ENCODE measurements at regions not wholly inside any gene's neighbourhood (a gene's known extent, or its start where the extent isn't known, plus 50 kb on each side); places are given as distances from the start of the nearest gene placed in this dataset.

DNA sequence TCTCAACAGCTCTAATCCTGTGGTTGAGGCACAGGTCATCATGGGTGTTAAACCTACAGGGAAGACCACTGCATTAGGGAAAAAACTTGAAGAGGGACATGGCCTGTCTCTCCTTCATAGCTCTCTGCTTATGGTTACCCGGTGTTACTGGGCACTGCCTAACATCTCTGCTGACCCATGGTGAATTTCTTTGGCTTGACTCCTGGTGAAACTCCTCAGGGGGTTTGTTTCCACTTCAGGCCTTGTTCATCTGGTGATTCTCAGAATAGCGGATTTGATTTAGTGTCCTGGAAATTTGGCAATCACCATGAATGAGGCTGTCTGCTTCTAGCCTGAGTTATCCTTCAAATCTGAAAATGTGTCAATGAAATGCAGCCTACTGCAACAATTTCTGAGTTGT, 114.4 kb downstream of the ZNF518B start:
- H3K36me3 ChIP-seq = no peaks in the 10 kb centered on the region
- DNase-seq = no peak
- 86% methylated on average over 2 of the region's 2 CpGs; no CpG with 5 or more reads in 1 of the 2 donors for WGBS, 2 donors (ENCODE audit: low coverage in 1 of 2)
- TF ChIP-seq POLR2A (IDR thresholded peaks at IDR 0.05) (no peak), POLR2AphosphoS5 (IDR thresholded peaks at IDR 0.05) (no peak), EP300 (IDR thresholded peaks at IDR 0.05; ENCODE audit: low read depth) (no peak)
- TF ChIP-seq, protein P1, sequence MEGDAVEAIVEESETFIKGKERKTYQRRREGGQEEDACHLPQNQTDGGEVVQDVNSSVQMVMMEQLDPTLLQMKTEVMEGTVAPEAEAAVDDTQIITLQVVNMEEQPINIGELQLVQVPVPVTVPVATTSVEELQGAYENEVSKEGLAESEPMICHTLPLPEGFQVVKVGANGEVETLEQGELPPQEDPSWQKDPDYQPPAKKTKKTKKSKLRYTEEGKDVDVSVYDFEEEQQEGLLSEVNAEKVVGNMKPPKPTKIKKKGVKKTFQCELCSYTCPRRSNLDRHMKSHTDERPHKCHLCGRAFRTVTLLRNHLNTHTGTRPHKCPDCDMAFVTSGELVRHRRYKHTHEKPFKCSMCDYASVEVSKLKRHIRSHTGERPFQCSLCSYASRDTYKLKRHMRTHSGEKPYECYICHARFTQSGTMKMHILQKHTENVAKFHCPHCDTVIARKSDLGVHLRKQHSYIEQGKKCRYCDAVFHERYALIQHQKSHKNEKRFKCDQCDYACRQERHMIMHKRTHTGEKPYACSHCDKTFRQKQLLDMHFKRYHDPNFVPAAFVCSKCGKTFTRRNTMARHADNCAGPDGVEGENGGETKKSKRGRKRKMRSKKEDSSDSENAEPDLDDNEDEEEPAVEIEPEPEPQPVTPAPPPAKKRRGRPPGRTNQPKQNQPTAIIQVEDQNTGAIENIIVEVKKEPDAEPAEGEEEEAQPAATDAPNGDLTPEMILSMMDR (IDR thresholded peaks at IDR 0.05) = no peak
- no peak overlapping the region for H3K4me3 ChIP-seq
- no peaks in the 10 kb centered on the region for H3K27me3 ChIP-seq
- no peaks in the 10 kb centered on the region for H3K4me1 ChIP-seq
- no peaks in the 10 kb centered on the region for H3K9me3 ChIP-seq
- in situ Hi-C loops (cut with MboI; ENCODE audit: low pct_ligation_motif_present in 1 of 4, low pct_unique_long_range_greater_than_20kb in 1 of 4, low sequenced_read_pairs in 3 of 4) (no loop called here), intact Hi-C loops (cut with DNase I; ENCODE audit: low total_unique reads) (no loop called here)
- no peak overlapping the region for H3K27ac ChIP-seq

DNA sequence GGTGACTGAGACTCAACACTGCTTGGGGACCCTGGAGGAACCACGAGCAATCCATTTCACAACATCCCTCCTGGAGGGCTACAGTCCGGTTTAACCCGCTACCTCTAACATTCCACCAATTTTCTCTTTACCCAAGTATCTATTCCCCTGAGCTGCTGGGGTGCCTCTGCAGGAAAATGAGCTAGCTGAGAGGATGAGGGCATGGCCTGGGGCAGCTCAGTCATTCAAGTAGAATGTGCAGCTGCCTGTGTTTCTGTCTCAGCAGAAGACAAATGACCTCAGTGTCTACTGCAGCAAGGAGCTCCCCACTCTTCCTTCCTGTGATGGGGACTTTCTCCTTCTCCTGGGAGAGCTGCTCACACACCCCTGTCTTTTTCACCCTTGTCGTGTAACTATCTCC, 120.8 kb downstream of the ZNF518B start:
- intact Hi-C loops (cut with DNase I; ENCODE audit: low total_unique reads) = no loop called here
- WGBS, 2 donors (ENCODE audit: low coverage in 1 of 2) = 43 to 86% methylated on average over 1 to 4 of the region's 4 CpGs
- no peak overlapping the region for H3K4me3 ChIP-seq
- H3K36me3 ChIP-seq = no peaks in the 10 kb centered on the region
- no peaks in the 10 kb centered on the region for H3K27me3 ChIP-seq
- no peak overlapping the region for H3K27ac ChIP-seq
- no peak for DNase-seq
- no peaks in the 10 kb centered on the region for H3K4me1 ChIP-seq
- in situ Hi-C loops (cut with MboI; ENCODE audit: low pct_ligation_motif_present in 1 of 4, low pct_unique_long_range_greater_than_20kb in 1 of 4, low sequenced_read_pairs in 3 of 4) = no loop called here
- TF ChIP-seq POLR2AphosphoS5 (IDR thresholded peaks at IDR 0.05) (no peak), EP300 (IDR thresholded peaks at IDR 0.05; ENCODE audit: low read depth) (no peak), POLR2A (IDR thresholded peaks at IDR 0.05) (no peak)
- TF ChIP-seq, protein P1 (IDR thresholded peaks at IDR 0.05) = no peak
- H3K9me3 ChIP-seq = no peaks in the 10 kb centered on the region

DNA sequence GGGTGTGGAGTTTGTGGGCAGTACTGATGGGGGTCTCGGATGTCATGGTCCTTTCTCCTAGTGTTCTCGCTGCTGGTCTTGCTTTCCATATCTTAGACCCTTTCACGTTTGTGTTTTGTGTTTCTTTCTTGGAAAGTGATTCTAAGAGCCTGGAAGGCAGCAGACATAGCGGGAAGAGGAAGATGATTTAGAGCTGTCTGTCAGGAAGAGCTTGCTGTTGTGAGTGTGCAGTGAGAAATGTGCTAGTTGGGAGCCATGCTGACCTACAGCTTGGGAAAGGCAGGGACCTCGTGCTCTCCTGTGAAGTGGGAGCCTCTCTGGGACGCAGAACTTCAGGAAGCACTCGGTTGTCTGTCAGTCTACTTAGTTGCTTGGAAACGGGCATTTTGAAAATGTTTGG, 122.2 kb downstream of the ZNF518B start:
- in situ Hi-C loops (cut with MboI; ENCODE audit: low pct_ligation_motif_present in 1 of 4, low pct_unique_long_range_greater_than_20kb in 1 of 4, low sequenced_read_pairs in 3 of 4) (no loop called here), intact Hi-C loops (cut with DNase I; ENCODE audit: low total_unique reads) (no loop called here)
- Histone ChIP-seq H3K36me3 (no peaks in the 10 kb centered on the region), H3K9me3 (no peaks in the 10 kb centered on the region), H3K27me3 (no peaks in the 10 kb centered on the region), H3K27ac (no peak overlapping the region), H3K4me3 (no peak overlapping the region), H3K4me1 (no peaks in the 10 kb centered on the region)
- 48 to 64% methylated on average over 5 to 8 of the region's 8 CpGs for WGBS, 2 donors (ENCODE audit: low coverage in 1 of 2)
- TF ChIP-seq POLR2AphosphoS5 (IDR thresholded peaks at IDR 0.05) (no peak), POLR2A (IDR thresholded peaks at IDR 0.05) (no peak), EP300 (IDR thresholded peaks at IDR 0.05; ENCODE audit: low read depth) (no peak)
- TF ChIP-seq, protein P1 (IDR thresholded peaks at IDR 0.05) = no peak
- DNase-seq = no peak

DNA sequence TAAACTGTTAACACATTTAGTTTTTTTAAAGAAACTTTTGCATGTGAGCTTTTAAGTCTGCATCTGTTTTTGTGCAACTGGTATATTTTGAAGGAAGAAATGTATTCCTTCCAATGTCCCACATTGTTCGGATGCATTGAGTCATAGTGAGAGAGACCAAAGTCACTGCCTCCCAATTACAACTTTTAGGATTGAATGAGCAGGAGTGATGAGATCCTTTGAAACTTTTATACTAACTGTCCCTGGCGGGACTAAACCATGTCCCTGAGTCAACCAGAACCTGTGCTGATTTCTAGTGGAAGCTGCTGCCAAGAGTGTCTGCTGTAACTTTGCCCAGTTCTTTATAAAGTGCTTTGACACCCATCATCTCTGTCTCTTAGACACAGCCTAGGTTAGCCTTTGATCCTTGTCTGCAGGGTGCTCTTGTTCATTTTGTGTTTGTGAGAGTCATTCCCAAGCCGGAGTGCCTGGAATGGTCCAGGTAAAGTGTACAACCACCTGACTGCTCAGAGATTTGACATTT, 122.7 kb downstream of the ZNF518B start:
- TF ChIP-seq POLR2A (IDR thresholded peaks at IDR 0.05) (no peak), EP300 (IDR thresholded peaks at IDR 0.05; ENCODE audit: low read depth) (no peak), POLR2AphosphoS5 (IDR thresholded peaks at IDR 0.05) (no peak)
- TF ChIP-seq, protein P1 (IDR thresholded peaks at IDR 0.05) = no peak
- in situ Hi-C loops (cut with MboI; ENCODE audit: low pct_ligation_motif_present in 1 of 4, low pct_unique_long_range_greater_than_20kb in 1 of 4, low sequenced_read_pairs in 3 of 4) (no loop called here), intact Hi-C loops (cut with DNase I; ENCODE audit: low total_unique reads) (no loop called here)
- no peaks in the 10 kb centered on the region for H3K36me3 ChIP-seq
- H3K4me1 ChIP-seq = no peaks in the 10 kb centered on the region
- WGBS, 2 donors (ENCODE audit: low coverage in 1 of 2) = 72 to 80% methylated on average over 3 of the region's 3 CpGs
- no peak overlapping the region for H3K27ac ChIP-seq
- H3K9me3 ChIP-seq = no peaks in the 10 kb centered on the region
- no peak overlapping the region for H3K4me3 ChIP-seq
- no peak for DNase-seq
- no peaks in the 10 kb centered on the region for H3K27me3 ChIP-seq

All from transverse colon (tissue), 4 donors.